Ishikawa (cell line): ENCODE measurements at regions not wholly inside any gene's neighbourhood (a gene's known extent, or its start where the extent isn't known, plus 50 kb on each side); places are given as distances from the start of the nearest gene placed in this dataset.

Experiments used
- EGR1 ChIP-seq: IDR thresholded peaks from 2 replicates; pipeline ENCODE4 v1.6.1; 2012
- FOXM1 ChIP-seq: IDR thresholded peaks from 2 replicates; pipeline ENCODE4 v1.6.1; 2012; ENCODE audit warnings: low read depth, borderline replicate concordance
- MAX ChIP-seq: IDR thresholded peaks from 2 replicates; pipeline ENCODE4 v1.6.1; 2012
- RAD21 ChIP-seq: IDR thresholded peaks from 2 replicates; pipeline ENCODE4 v1.6.1; 2012; ENCODE audit warnings: low read depth
- REST ChIP-seq: IDR thresholded peaks from 2 replicates; pipeline ENCODE4 v1.6.1; 2012; ENCODE audit warnings: low read depth, mild to moderate bottlenecking
- TAF1 ChIP-seq: IDR thresholded peaks from 2 replicates; pipeline ENCODE4 v1.6.1; 2012; ENCODE audit warnings: low read depth, mild to moderate bottlenecking
- TCF12 ChIP-seq: IDR thresholded peaks from 2 replicates; pipeline ENCODE4 v1.6.1; 2012; ENCODE audit warnings: low read depth
- YY1 ChIP-seq: IDR thresholded peaks from 2 replicates; pipeline ENCODE4 v1.6.1; 2012; ENCODE audit warnings: low read depth
- ZBTB7A ChIP-seq: IDR thresholded peaks from 2 replicates; pipeline ENCODE4 v1.6.1; 2012; ENCODE audit warnings: low read depth

- TF ChIP-seq YY1 = no peak
- no peak for TF ChIP-seq ZBTB7A
- no peak for TF ChIP-seq RAD21
- no peak for TF ChIP-seq FOXM1
- TF ChIP-seq TAF1 = no peak
- no peak for TF ChIP-seq TCF12
- no peak for TF ChIP-seq MAX
- no peak for TF ChIP-seq EGR1
- no peak for TF ChIP-seq REST
Measured at GRCh38 chr2:105943977-105944376, 199.3 kb downstream of the NCK2 start.
